Naive thymus-derived CD4-positive, alpha-beta T cell (primary cell): ENCODE measurements at regions not wholly inside any gene's neighbourhood (a gene's known extent, or its start where the extent isn't known, plus 50 kb on each side); places are given as distances from the start of the nearest gene placed in this dataset.
"Not testable (repeated sequence)": the region's sequence is repeated elsewhere in the genome, so short reads cannot be mapped to it uniquely, and the experiment has no call there.

ENCODE experiments used
- ATAC-seq: fragments of 150-1000 bp; cut with Tn5 transposase; 2 replicates; pipeline ENCODE4 v1.10.0; 2021; ENCODE audit warnings: mild to moderate bottlenecking, moderate library complexity
- CTCF ChIA-PET: fragments of 350-600 bp; sonication (Branson Sonifier 250); formaldehyde crosslinking; loops from one replicate; lab custom pipeline; 2021; ENCODE audit warnings: antibody characterized with exemption; lab: Charles Lee
- POLR2A ChIA-PET: fragments of 350-600 bp; sonication (Branson Sonifier 250); formaldehyde crosslinking; loops from one replicate; lab custom pipeline; 2021; ENCODE audit warnings: antibody characterized with exemption, inconsistent platforms; lab: Charles Lee
- DNase-seq, 9 donors: peaks; one replicate each; pipeline versions ENCODE4 v3.0.0 to v3.0.0-alpha.2; 2020 to 2022; ENCODE audit warnings: mixed read lengths in 1 of 9
- H3K27ac ChIP-seq: one replicate; pipeline ENCODE4 v1.7.0; 2013; ENCODE audit warnings: mild to moderate bottlenecking, low read depth, low read length, moderate library complexity
- H3K27me3 ChIP-seq, 2 donors: one replicate each; pipeline ENCODE4 v1.7.0; 2013; ENCODE audit warnings: low read length in 2 of 2, mild to moderate bottlenecking in 2 of 2, moderate library complexity in 2 of 2; ENCODE audit not compliant: control insufficient read depth in 2 of 2, insufficient read depth in 2 of 2
- H3K36me3 ChIP-seq, 3 experiments: 1 replicate in 2 of 3; 2 replicates in 1 of 3; pipeline ENCODE4 v1.7.0; 2013; ENCODE audit warnings: low read length in 3 of 3, mild to moderate bottlenecking in 3 of 3, moderate library complexity in 1 of 3; ENCODE audit not compliant: insufficient read depth in 3 of 3, control insufficient read depth in 2 of 3
- H3K4me1 ChIP-seq, 2 donors: one replicate each; pipeline ENCODE4 v1.7.0; 2013; ENCODE audit warnings: low read length in 2 of 2, mild to moderate bottlenecking in 2 of 2, moderate library complexity in 1 of 2; ENCODE audit not compliant: control insufficient read depth in 2 of 2, insufficient read depth in 2 of 2
- H3K4me3 ChIP-seq: 2 replicates; pipeline ENCODE4 v1.7.0; 2013; ENCODE audit warnings: mild to moderate bottlenecking, low read length
- H3K9me3 ChIP-seq, 3 experiments: 1 replicate in 2 of 3; 2 replicates in 1 of 3; pipeline ENCODE4 v1.7.0; 2013; ENCODE audit warnings: low read length in 3 of 3; ENCODE audit not compliant: control insufficient read depth in 2 of 3
- H3K27ac Mint-ChIP-seq, 9 donors: one replicate each; pipeline ENCODE4 v1.8.0; 2020 to 2022; ENCODE audit warnings: mixed read lengths in 9 of 9, mild to moderate bottlenecking in 8 of 9, moderate library complexity in 5 of 9, inconsistent platforms in 2 of 9
- H3K27me3 Mint-ChIP-seq, 5 donors: one replicate each; pipeline ENCODE4 v1.8.0; 2021 to 2022; ENCODE audit warnings: mixed read lengths in 5 of 5, mild to moderate bottlenecking in 1 of 5
- H3K36me3 Mint-ChIP-seq, 5 donors: one replicate each; pipeline ENCODE4 v1.8.0; 2020 to 2022; ENCODE audit warnings: mixed read lengths in 5 of 5, mild to moderate bottlenecking in 3 of 5, inconsistent platforms in 1 of 5
- H3K4me1 Mint-ChIP-seq, 7 donors: one replicate each; pipeline ENCODE4 v1.8.0; 2020 to 2022; ENCODE audit warnings: mixed read lengths in 7 of 7, mild to moderate bottlenecking in 3 of 7, inconsistent platforms in 1 of 7
- H3K4me3 Mint-ChIP-seq, 10 donors: one replicate each; pipeline ENCODE4 v1.8.0; 2020 to 2022; ENCODE audit warnings: mild to moderate bottlenecking in 10 of 10, mixed read lengths in 10 of 10, moderate library complexity in 6 of 10, inconsistent platforms in 2 of 10
- H3K9me3 Mint-ChIP-seq, 11 donors: one replicate each; pipeline ENCODE4 v1.8.0; 2020 to 2022; ENCODE audit warnings: mixed read lengths in 11 of 11, mild to moderate bottlenecking in 4 of 11, inconsistent platforms in 1 of 11, moderate library complexity in 1 of 11
- intact Hi-C, 2 donors: fragments of 100-400 bp; cut with micrococcal nuclease; formaldehyde crosslinking; loops; one replicate each; pipeline ENCODE4 v1.15.1; 2023

GRCh38 chrX:47749185-47749967 lies 87.3 kb upstream of the ZNF81 start:
- peaks cover 0 to 4% (median 0%) of the 10 kb centered on the region in 5 donors for H3K27me3 Mint-ChIP-seq
- H3K4me3 ChIP-seq: no peak overlapping the region
- H3K4me1 ChIP-seq: no peaks in the 10 kb centered on the region
- no peaks in the 10 kb centered on the region for H3K9me3 ChIP-seq
- ChIA-PET CTCF (no interaction called here), POLR2A (no interaction called here)
- H3K36me3 Mint-ChIP-seq: no peaks in the 10 kb centered on the region
- ATAC-seq: no peak
- no peaks in the 10 kb centered on the region for H3K27me3 ChIP-seq
- H3K4me1 Mint-ChIP-seq: peaks cover 0 to 3% (median 0%) of the 10 kb centered on the region in 7 donors
- no peaks in the 10 kb centered on the region for H3K36me3 ChIP-seq
- no peak overlapping the region for H3K4me3 Mint-ChIP-seq
- no peak for DNase-seq
- H3K27ac Mint-ChIP-seq: no peak overlapping the region
- H3K9me3 Mint-ChIP-seq: no peaks in the 10 kb centered on the region
- H3K27ac ChIP-seq: no peak overlapping the region
- intact Hi-C loops: no loop called here

- Mint-ChIP-seq H3K4me3 (no peak overlapping the region), H3K4me1 (peaks cover 0 to 3% (median 0%) of the 10 kb centered on the region in 7 donors)
- POLR2A ChIA-PET: no interaction called here
These were observed 88.1 kb upstream of the ZNF81 start for GRCh38 chrX:47748576-47748975.

GRCh38 chrX:47746446-47746845 lies 87.5 kb upstream of the UXT start:
- Mint-ChIP-seq H3K27me3 (peaks cover 0 to 4% (median 0%) of the 10 kb centered on the region in 5 donors), H3K9me3 (no peaks in the 10 kb centered on the region), H3K4me1 (peaks cover 0 to 3% (median 0%) of the 10 kb centered on the region in 7 donors), H3K27ac (no peak overlapping the region), H3K36me3 (no peaks in the 10 kb centered on the region), H3K4me3 (no peak overlapping the region)
- ChIA-PET POLR2A (no interaction called here), CTCF (no interaction called here)
- H3K36me3 ChIP-seq: no peaks in the 10 kb centered on the region
- no peak for ATAC-seq
- H3K27ac ChIP-seq: no peak overlapping the region
- DNase-seq: no peak
- intact Hi-C loops: no loop called here
- no peak overlapping the region for H3K4me3 ChIP-seq
- H3K4me1 ChIP-seq: no peaks in the 10 kb centered on the region
- H3K9me3 ChIP-seq: no peaks in the 10 kb centered on the region
- no peaks in the 10 kb centered on the region for H3K27me3 ChIP-seq

More at GRCh38 chrX:47748576-47748975, 88.1 kb upstream of the ZNF81 start:
- CTCF ChIA-PET: no interaction called here
- ATAC-seq (no peak), DNase-seq (no peak)
- no peaks in the 10 kb centered on the region for H3K9me3 Mint-ChIP-seq
- peaks cover 0 to 4% (median 0%) of the 10 kb centered on the region in 5 donors for H3K27me3 Mint-ChIP-seq
- no peaks in the 10 kb centered on the region for H3K36me3 Mint-ChIP-seq
- Histone ChIP-seq H3K9me3 (no peaks in the 10 kb centered on the region), H3K27me3 (no peaks in the 10 kb centered on the region), H3K36me3 (no peaks in the 10 kb centered on the region), H3K4me1 (no peaks in the 10 kb centered on the region), H3K4me3 (no peak overlapping the region), H3K27ac (no peak overlapping the region)
- H3K27ac Mint-ChIP-seq: no peak overlapping the region
- intact Hi-C loops: no loop called here

GRCh38 chrX:47745416-47745815 lies 86.4 kb upstream of the UXT start:
- Mint-ChIP-seq H3K27me3 (peaks cover 0 to 4% (median 0%) of the 10 kb centered on the region in 5 donors), H3K4me3 (no peak overlapping the region), H3K36me3 (no peaks in the 10 kb centered on the region), H3K27ac (no peak overlapping the region), H3K9me3 (no peaks in the 10 kb centered on the region), H3K4me1 (peaks cover 0 to 3% (median 0%) of the 10 kb centered on the region in 7 donors)
- ATAC-seq (no peak), DNase-seq (no peak)
- H3K4me1 ChIP-seq: no peaks in the 10 kb centered on the region
- H3K4me3 ChIP-seq: no peak overlapping the region
- ChIA-PET POLR2A (no interaction called here), CTCF (no interaction called here)
- H3K9me3 ChIP-seq: no peaks in the 10 kb centered on the region
- no peaks in the 10 kb centered on the region for H3K27me3 ChIP-seq
- intact Hi-C loops: no loop called here
- H3K36me3 ChIP-seq: no peaks in the 10 kb centered on the region
- no peak overlapping the region for H3K27ac ChIP-seq

- Mint-ChIP-seq H3K27me3 (peaks cover 0 to 4% (median 0%) of the 10 kb centered on the region in 5 donors), H3K27ac (no peak overlapping the region), H3K4me1 (peaks cover 0 to under 1% (median 0%) of the 10 kb centered on the region in 7 donors), H3K4me3 (no peak overlapping the region), H3K9me3 (no peaks in the 10 kb centered on the region), H3K36me3 (no peaks in the 10 kb centered on the region)
- Histone ChIP-seq H3K36me3 (no peaks in the 10 kb centered on the region), H3K9me3 (no peaks in the 10 kb centered on the region), H3K4me1 (no peaks in the 10 kb centered on the region), H3K4me3 (no peak overlapping the region), H3K27me3 (no peaks in the 10 kb centered on the region), H3K27ac (no peak overlapping the region)
- POLR2A ChIA-PET: no interaction called here
- intact Hi-C loops: no loop called here
- DNase-seq (no peak), ATAC-seq (no peak)
- CTCF ChIA-PET: no interaction called here
These were observed 84.5 kb upstream of the UXT start for GRCh38 chrX:47743504-47743903.

- H3K27me3 Mint-ChIP-seq, DNase-seq, H3K27ac Mint-ChIP-seq, H3K4me1 Mint-ChIP-seq, H3K9me3 Mint-ChIP-seq, H3K4me3 Mint-ChIP-seq, intact Hi-C loops, H3K9me3 ChIP-seq, H3K27ac ChIP-seq, H3K4me1 ChIP-seq, H3K36me3 Mint-ChIP-seq, CTCF ChIA-PET, H3K4me3 ChIP-seq, H3K27me3 ChIP-seq, POLR2A ChIA-PET, ATAC-seq, H3K36me3 ChIP-seq: not testable (repeated sequence)
These were observed 79.9 kb upstream of the UXT start for GRCh38 chrX:47738870-47739269.

GRCh38 chrX:47723689-47724088 lies 64.7 kb upstream of the UXT start:
- peak in 1 of 9 donors; percentile 22 for DNase-seq
- Mint-ChIP-seq H3K36me3 (no peaks in the 10 kb centered on the region), H3K27me3 (peaks cover 0 to 16% (median 0%) of the 10 kb centered on the region in 5 donors), H3K9me3 (peaks cover 0 to 2% (median 0%) of the 10 kb centered on the region in 11 donors), H3K4me1 (peaks cover 0 to 2% (median 0%) of the 10 kb centered on the region in 7 donors), H3K4me3 (peak overlapping the region in 1 of 10 donors; percentile 10), H3K27ac (no peak overlapping the region)
- intact Hi-C loops: no loop called here
- H3K4me3 ChIP-seq: no peak overlapping the region
- H3K4me1 ChIP-seq: no peaks in the 10 kb centered on the region
- no peaks in the 10 kb centered on the region for H3K36me3 ChIP-seq
- no peaks in the 10 kb centered on the region for H3K9me3 ChIP-seq
- CTCF ChIA-PET: no interaction called here
- POLR2A ChIA-PET: no interaction called here
- H3K27me3 ChIP-seq: no peaks in the 10 kb centered on the region
- ATAC-seq: no peak
- H3K27ac ChIP-seq: no peak overlapping the region
